Endothelial cell of umbilical vein (primary cell): ENCODE measurements at regions not wholly inside any gene's neighbourhood (a gene's known extent, or its start where the extent isn't known, plus 50 kb on each side); places are given as distances from the start of the nearest gene placed in this dataset.

Source experiments
- BruUV-seq: library from RNA; stranded (reverse); fragments of 400-500 nt; replicated peaks from 2 replicates; lab custom pipeline; 2021; lab: Mats Ljungman, UMichigan
- CTCF ChIA-PET: fragments of 300-600, 350-600 bp; sonication (Branson Sonifier 250); formaldehyde crosslinking; loops from one replicate; lab custom pipeline; 2021; ENCODE audit warnings: antibody characterized with exemption, inconsistent platforms; lab: Charles Lee
- POLR2A ChIA-PET: fragments of 300-600, 350-600 bp; sonication (Branson Sonifier 250); formaldehyde crosslinking; loops from one replicate; lab custom pipeline; 2021; ENCODE audit warnings: antibody characterized with exemption, inconsistent platforms; lab: Charles Lee
- DNase-seq: peaks from one replicate; pipeline ENCODE4 v3.0.0-alpha.2; 2011; ENCODE audit warnings: low read depth, low spot score
- FAIRE-seq: peaks from 2 replicates; lab custom pipeline; 2011; peaks lifted over from hg19 to GRCh38; lab: Jason Lieb, UNC
- H2AFZ ChIP-seq: 2 replicates; pipeline ENCODE4 v1.6.0; 2012; ENCODE audit warnings: low read depth, low read length, control low read depth, inconsistent platforms
- H3K27ac ChIP-seq: 2 replicates; pipeline ENCODE4 v1.5.1; 2011; ENCODE audit warnings: low read depth, mild to moderate bottlenecking, control low read depth, low read length, moderate library complexity; ENCODE audit not compliant: insufficient read depth
- H3K27me3 ChIP-seq, 2 experiments: 2 replicates each; pipeline versions ENCODE4 v1.6.0 to v1.6.1; 2011; ENCODE audit warnings: low read length in 2 of 2, mixed read lengths in 1 of 2; ENCODE audit not compliant: control insufficient read depth in 2 of 2, insufficient read depth in 2 of 2
- H3K36me3 ChIP-seq, 2 experiments: 2 replicates in 1 of 2; 3 replicates in 1 of 2; pipeline ENCODE4 v1.5.1; 2011; ENCODE audit warnings: low read length in 2 of 2, mild to moderate bottlenecking in 1 of 2, moderate library complexity in 1 of 2; ENCODE audit not compliant: control insufficient read depth in 2 of 2, insufficient read depth in 2 of 2; ENCODE audit errors: extremely low read depth in 1 of 2
- H3K4me1 ChIP-seq: 3 replicates; pipeline ENCODE4 v1.5.1; 2011; ENCODE audit warnings: mild to moderate bottlenecking, low read length; ENCODE audit not compliant: control insufficient read depth, insufficient read depth; ENCODE audit errors: extremely low read depth
- H3K4me2 ChIP-seq: 2 replicates; pipeline ENCODE4 v1.6.1; 2011; ENCODE audit warnings: low read length, control low read depth, mixed read lengths; ENCODE audit not compliant: insufficient read depth
- H3K4me3 ChIP-seq, 3 experiments: fragments of 200-600 bp in 1 of 3; sonication (generic), shearing (Covaris generic) in 1 of 3; replicated peaks in 1 of 3; 2 replicates each; pipeline ENCODE4 v1.5.1; 2011 to 2016; ENCODE audit warnings: control low read depth in 3 of 3, low read length in 3 of 3, mild to moderate bottlenecking in 2 of 3, inconsistent platforms in 1 of 3, low read depth in 1 of 3, moderate library complexity in 1 of 3; ENCODE audit not compliant: insufficient read depth in 1 of 3
- H3K79me2 ChIP-seq: 2 replicates; pipeline ENCODE4 v1.6.0; 2012; ENCODE audit warnings: low read length, inconsistent platforms; ENCODE audit not compliant: control insufficient read depth, insufficient read depth
- H3K9ac ChIP-seq: replicated peaks from 2 replicates; pipeline ENCODE3; 2011; ENCODE audit warnings: low read length, control low read depth; ENCODE audit not compliant: insufficient read depth; ENCODE audit errors: extremely low read depth
- H3K9me1 ChIP-seq: replicated peaks from 3 replicates; pipeline ENCODE4 v1.6.0; 2011; ENCODE audit warnings: mild to moderate bottlenecking, low read length; ENCODE audit not compliant: control insufficient read depth, insufficient read depth; ENCODE audit errors: extremely low read depth
- H3K9me3 ChIP-seq: replicated peaks from 2 replicates; pipeline ENCODE4 v1.5.1; 2012; ENCODE audit warnings: low read length, inconsistent platforms; ENCODE audit not compliant: control insufficient read depth, insufficient read depth
- H4K20me1 ChIP-seq: replicated peaks from 2 replicates; pipeline ENCODE3; 2011; ENCODE audit warnings: mild to moderate bottlenecking, low read length; ENCODE audit not compliant: control insufficient read depth, insufficient read depth; ENCODE audit errors: extremely low read depth
- CTCF ChIP-seq, 2 donors: IDR thresholded peaks; 1 replicate in 1 of 2; 2 replicates in 1 of 2; pipeline ENCODE4 v1.5.1; 2011; ENCODE audit warnings: low read length in 2 of 2, mild to moderate bottlenecking in 2 of 2, moderate library complexity in 2 of 2, control low read depth in 1 of 2, inconsistent platforms in 1 of 2, low read depth in 1 of 2; ENCODE audit not compliant: insufficient read depth in 1 of 2; ENCODE audit errors: extremely low read depth in 1 of 2
- EZH2 ChIP-seq: IDR thresholded peaks from 2 replicates; pipeline ENCODE4 v1.6.1; 2012; ENCODE audit warnings: borderline replicate concordance, low read depth, mild to moderate bottlenecking, moderate library complexity, low read length, inconsistent platforms; ENCODE audit not compliant: severe bottlenecking
- FOS ChIP-seq: IDR thresholded peaks from 2 replicates; pipeline ENCODE4 v1.6.1; 2011; ENCODE audit warnings: mild to moderate bottlenecking, low read length, moderate library complexity, borderline replicate concordance; ENCODE audit not compliant: insufficient read depth
- GATA2 ChIP-seq: IDR thresholded peaks from 2 replicates; pipeline ENCODE4 v1.7.0; 2011; ENCODE audit warnings: low read depth, mild to moderate bottlenecking, moderate library complexity, mixed read lengths, low read length; ENCODE audit not compliant: insufficient read length, insufficient read depth
- JUN ChIP-seq: IDR thresholded peaks from 2 replicates; pipeline ENCODE4 v1.6.1; 2011; ENCODE audit warnings: borderline replicate concordance, low read depth; ENCODE audit not compliant: insufficient read length, insufficient read depth
- MAX ChIP-seq: IDR thresholded peaks from 2 replicates; pipeline ENCODE4 v1.6.1; 2011; ENCODE audit not compliant: insufficient read depth, insufficient read length
- MYC ChIP-seq: IDR thresholded peaks from one replicate; pipeline ENCODE4 v1.6.1; 2011; ENCODE audit warnings: mild to moderate bottlenecking, low read depth, low read length
- POLR2A ChIP-seq: IDR thresholded peaks from 2 replicates; pipeline ENCODE4 v1.6.1; 2012; ENCODE audit warnings: low read depth, mild to moderate bottlenecking, control low read depth, low read length
- POLR2AphosphoS5 ChIP-seq: IDR thresholded peaks from 2 replicates; pipeline ENCODE4 v1.6.1; 2012; ENCODE audit warnings: low read depth, mild to moderate bottlenecking, control low read depth, low read length, moderate library complexity; ENCODE audit not compliant: insufficient read depth
- dilution Hi-C: fragments of 300-500 bp; cut with MboI; formaldehyde crosslinking; loops from one replicate; pipeline ENCODE4 v1.15.0; 2019; ENCODE audit warnings: low sequenced_read_pairs; ENCODE audit not compliant: extremely low pct_ligation_motif_present
- intact Hi-C: fragments of 100-400 bp; cut with micrococcal nuclease; formaldehyde crosslinking; loops from one replicate; pipeline ENCODE4 v1.10.0; 2022

DNA sequence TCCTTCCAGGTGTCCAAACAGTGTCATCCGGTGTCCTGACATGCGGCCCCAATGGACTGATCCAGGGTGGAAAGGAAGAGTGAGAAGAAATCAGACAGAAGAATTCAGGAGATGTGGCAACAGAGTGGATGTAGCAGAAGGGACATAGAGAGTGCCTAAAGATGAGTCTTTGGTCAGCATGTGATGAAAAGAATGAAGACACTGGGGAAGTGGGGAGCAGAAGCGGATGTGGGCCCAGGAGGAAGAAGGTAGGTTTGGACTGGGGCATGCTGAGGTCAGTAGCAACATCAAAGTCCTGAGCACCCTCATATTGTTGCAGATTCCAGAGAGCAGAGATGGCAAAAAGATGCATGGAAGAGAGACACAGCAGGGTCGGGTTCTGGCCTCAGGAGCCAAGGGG, 71.8 kb upstream of the STEAP1B start:
- H3K36me3 ChIP-seq = peaks cover 0 to 11% of the 10 kb centered on the region in 2 experiments
- peaks cover 30% of the 10 kb centered on the region for H3K4me1 ChIP-seq
- H3K27me3 ChIP-seq = no peaks in the 10 kb centered on the region
- H3K9me3 ChIP-seq = no peaks in the 10 kb centered on the region
- H2AFZ ChIP-seq = no peak overlapping the region
- H3K9ac ChIP-seq = no peak overlapping the region
- TF ChIP-seq JUN (no peak), FOS (no peak), POLR2A (no peak), MYC (no peak), EZH2 (no peak), CTCF (IDR thresholded peaks at IDR 0.05; ENCODE audit: extremely low read depth in 1 of 2, insufficient read depth in 1 of 2, low read depth in 1 of 2, low read length in 2 of 2) (no peak), POLR2AphosphoS5 (no peak), GATA2 (no peak), MAX (no peak)
- dilution Hi-C loops = loop anchor here (25.0 kb wide), 1 partner anchor 166 kb away; the partner anchor contains the start of gene IL6
- no peak overlapping the region for H3K4me3 ChIP-seq
- FAIRE-seq (no peak), DNase-seq (no peak)
- ChIA-PET POLR2A (no interaction called here), CTCF (no interaction called here)
- H3K79me2 ChIP-seq = peaks cover 8% of the 10 kb centered on the region
- BruUV-seq = no TSS peak
- intact Hi-C loops = no loop called here
- no peak overlapping the region for H3K27ac ChIP-seq
- H3K4me2 ChIP-seq = no peak overlapping the region
- H4K20me1 ChIP-seq = no peaks in the 10 kb centered on the region
- H3K9me1 ChIP-seq = no peaks in the 10 kb centered on the region
